ENCODE measurements at regions not wholly inside any gene's neighbourhood (a gene's known extent, or its start where the extent isn't known, plus 50 kb on each side); places are given as distances from the start of the nearest gene placed in this dataset.

DNA sequence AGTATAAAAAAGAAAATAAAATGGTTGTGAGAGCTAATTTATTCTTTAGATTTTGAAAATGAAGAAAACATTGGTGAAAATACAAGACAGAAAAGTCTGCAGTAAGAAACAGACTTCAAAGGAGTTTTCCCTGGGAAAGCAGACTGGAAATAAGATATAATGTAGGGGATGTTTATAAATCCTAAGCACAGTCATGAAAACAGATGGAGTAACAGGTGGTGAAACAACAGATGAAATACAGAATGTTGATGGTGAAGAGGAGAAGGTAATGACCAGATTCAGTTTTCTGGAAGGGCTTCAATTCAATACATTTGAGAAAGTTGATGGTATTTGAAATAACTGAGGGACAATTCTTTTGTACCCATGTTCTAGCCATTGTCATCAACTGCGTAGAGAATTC, 353.9 kb downstream of the CHL1 start:
- no peak for TF ChIP-seq POLR2A (IDR thresholded peaks at IDR 0.05)
- TF ChIP-seq, protein P1, sequence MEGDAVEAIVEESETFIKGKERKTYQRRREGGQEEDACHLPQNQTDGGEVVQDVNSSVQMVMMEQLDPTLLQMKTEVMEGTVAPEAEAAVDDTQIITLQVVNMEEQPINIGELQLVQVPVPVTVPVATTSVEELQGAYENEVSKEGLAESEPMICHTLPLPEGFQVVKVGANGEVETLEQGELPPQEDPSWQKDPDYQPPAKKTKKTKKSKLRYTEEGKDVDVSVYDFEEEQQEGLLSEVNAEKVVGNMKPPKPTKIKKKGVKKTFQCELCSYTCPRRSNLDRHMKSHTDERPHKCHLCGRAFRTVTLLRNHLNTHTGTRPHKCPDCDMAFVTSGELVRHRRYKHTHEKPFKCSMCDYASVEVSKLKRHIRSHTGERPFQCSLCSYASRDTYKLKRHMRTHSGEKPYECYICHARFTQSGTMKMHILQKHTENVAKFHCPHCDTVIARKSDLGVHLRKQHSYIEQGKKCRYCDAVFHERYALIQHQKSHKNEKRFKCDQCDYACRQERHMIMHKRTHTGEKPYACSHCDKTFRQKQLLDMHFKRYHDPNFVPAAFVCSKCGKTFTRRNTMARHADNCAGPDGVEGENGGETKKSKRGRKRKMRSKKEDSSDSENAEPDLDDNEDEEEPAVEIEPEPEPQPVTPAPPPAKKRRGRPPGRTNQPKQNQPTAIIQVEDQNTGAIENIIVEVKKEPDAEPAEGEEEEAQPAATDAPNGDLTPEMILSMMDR (IDR thresholded peaks at IDR 0.05) = no peak

Measured in right lobe of liver (tissue), 4 donors.